ENCODE measurements at regions not wholly inside any gene's neighbourhood (a gene's known extent, or its start where the extent isn't known, plus 50 kb on each side); places are given as distances from the start of the nearest gene placed in this dataset.

DNA sequence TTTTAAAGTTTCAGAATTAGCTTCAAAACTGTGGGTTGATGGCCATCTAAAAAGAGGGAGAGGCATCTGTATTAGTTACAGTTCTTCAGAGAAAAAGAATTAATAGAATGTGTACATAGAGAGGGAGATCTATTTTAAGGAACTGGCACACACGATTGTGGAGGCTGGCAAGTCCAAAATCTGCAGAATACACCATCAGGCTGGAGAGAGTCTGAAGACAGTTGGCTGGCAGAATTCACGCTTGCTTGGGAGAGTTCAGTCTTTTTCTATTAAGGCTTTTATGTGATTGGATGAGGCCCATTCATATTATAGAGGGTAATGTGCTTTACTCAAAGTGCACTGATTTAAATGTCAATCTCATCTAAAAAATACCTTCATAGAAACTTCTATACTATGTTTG is 135.1 kb upstream of the SORCS1 start:
- Histone ChIP-seq H3K27ac (ENCODE audit: low read depth) (no peak overlapping the region), H2AFZ (no peak overlapping the region), H3K36me3 (ENCODE audit: insufficient read depth) (no peaks in the 10 kb centered on the region), H3K79me2 (replicated peaks; ENCODE audit: insufficient read depth) (no peaks in the 10 kb centered on the region), H3K4me3 (no peak overlapping the region), H3K4me1 (ENCODE audit: insufficient read depth) (no peaks in the 10 kb centered on the region), H3K27me3 (ENCODE audit: insufficient read depth) (no peaks in the 10 kb centered on the region), H3K9me2 (ENCODE audit: insufficient read depth) (no peaks in the 10 kb centered on the region), H4K20me1 (replicated peaks; ENCODE audit: insufficient read depth) (no peaks in the 10 kb centered on the region), H3F3A (replicated peaks; ENCODE audit: low read depth) (no peaks in the 10 kb centered on the region), H3K4me2 (no peak overlapping the region)
- Mint-ChIP-seq H3K36me3 (ENCODE audit: low read depth) (no peaks in the 10 kb centered on the region; the same call in 2 of the 3 replicates), H3K4me3 (no peak overlapping the region), H3K9me3 (peaks cover 2% of the 10 kb centered on the region; the same call in 1 of the 3 replicates), H3K27ac (no peak overlapping the region), H3K4me1 (no peaks in the 10 kb centered on the region), H3K27me3 (ENCODE audit: insufficient read depth, low read depth, poor library complexity) (peaks cover 4% of the 10 kb centered on the region)
- no peak for TF ChIP-seq ETS1 (IDR thresholded peaks at IDR 0.05)
- TF ChIP-seq NANOG (IDR thresholded peaks at IDR 0.05; ENCODE audit: borderline replicate concordance): no peak
- TF ChIP-seq ZNF331 (CRISPR knock-in tag; IDR thresholded peaks at IDR 0.05; ENCODE audit: low read depth): no peak
- no peak for TF ChIP-seq POLR2AphosphoS5 (IDR thresholded peaks at IDR 0.05; ENCODE audit: low read depth)
- no peak for TF ChIP-seq JUNB (IDR thresholded peaks at IDR 0.05; ENCODE audit: unreplicated experiment)
- no peak for ATAC-seq
- no peak for DNase-seq (ENCODE audit: low spot score)

DNA sequence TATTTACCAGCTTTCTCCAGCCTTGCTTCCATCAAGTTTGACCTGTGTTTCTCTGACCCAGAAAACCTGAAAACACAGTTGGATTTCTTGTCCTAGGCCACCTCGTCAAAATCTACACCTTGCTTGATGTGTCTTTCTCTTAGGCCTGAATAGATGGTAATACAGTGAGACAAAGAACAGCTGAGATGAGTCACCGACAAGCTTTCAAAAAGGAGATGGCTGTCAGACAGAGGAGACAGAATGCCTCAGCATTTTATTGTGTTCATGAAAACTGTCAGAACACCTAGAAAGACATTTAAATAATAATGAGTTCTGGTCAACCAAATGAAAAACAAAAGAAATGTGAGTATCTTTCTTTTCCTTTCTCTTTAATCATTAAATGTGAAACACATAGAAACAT is 119.7 kb upstream of the SORCS1 start:
- Histone ChIP-seq H3K4me2 (no peak overlapping the region), H3K27me3 (ENCODE audit: insufficient read depth) (no peaks in the 10 kb centered on the region), H4K20me1 (replicated peaks; ENCODE audit: insufficient read depth) (no peaks in the 10 kb centered on the region), H2AFZ (no peak overlapping the region), H3K79me2 (replicated peaks; ENCODE audit: insufficient read depth) (no peaks in the 10 kb centered on the region), H3K9me2 (ENCODE audit: insufficient read depth) (no peaks in the 10 kb centered on the region), H3F3A (replicated peaks; ENCODE audit: low read depth) (no peaks in the 10 kb centered on the region), H3K4me3 (no peak overlapping the region), H3K36me3 (ENCODE audit: insufficient read depth) (no peaks in the 10 kb centered on the region), H3K27ac (ENCODE audit: low read depth) (no peak overlapping the region), H3K4me1 (ENCODE audit: insufficient read depth) (no peaks in the 10 kb centered on the region)
- Mint-ChIP-seq H3K27ac (no peak overlapping the region), H3K4me3 (no peak overlapping the region), H3K27me3 (ENCODE audit: insufficient read depth, low read depth, poor library complexity) (no peaks in the 10 kb centered on the region), H3K4me1 (no peaks in the 10 kb centered on the region), H3K36me3 (ENCODE audit: low read depth) (0 out of 3 replicates have a peak, but pooled peaks cover 2% of the 10 kb centered on the region), H3K9me3 (peaks cover 14% of the 10 kb centered on the region; the same call in 2 of the 3 replicates)
- TF ChIP-seq CTCF (conservative IDR thresholded peaks at IDR 0.05; ENCODE audit: low read depth in 2 of 2) (no peak), ZNF462 (CRISPR knock-in tag; IDR thresholded peaks at IDR 0.05) (no peak), NANOG (IDR thresholded peaks at IDR 0.05; ENCODE audit: borderline replicate concordance) (no peak), REST (IDR thresholded peaks at IDR 0.05; ENCODE audit: unreplicated experiment) (no peak)
- DNase-seq (ENCODE audit: low spot score) (peak; percentile 8), ATAC-seq (no peak)

Data from GM23338 (cell line).